Muscle layer of colon (tissue), 2 donors: ENCODE measurements at regions not wholly inside any gene's neighbourhood (a gene's known extent, or its start where the extent isn't known, plus 50 kb on each side); places are given as distances from the start of the nearest gene placed in this dataset.
"Not testable (repeated sequence)": the region's sequence is repeated elsewhere in the genome, so short reads cannot be mapped to it uniquely, and the experiment has no call there.

ENCODE experiments used
- H3K27ac ChIP-seq: one replicate; pipeline ENCODE4 v1.7.0; 2013; ENCODE audit warnings: low read depth, mild to moderate bottlenecking, low read length, moderate library complexity
- H3K27me3 ChIP-seq, 2 donors: one replicate each; pipeline ENCODE4 v1.7.0; 2013; ENCODE audit warnings: low read length in 2 of 2, mild to moderate bottlenecking in 2 of 2; ENCODE audit not compliant: insufficient read depth in 2 of 2, control insufficient read depth in 1 of 2
- H3K36me3 ChIP-seq: one replicate; pipeline ENCODE4 v1.7.0; 2013; ENCODE audit warnings: mild to moderate bottlenecking, low read length; ENCODE audit not compliant: insufficient read depth
- H3K4me1 ChIP-seq: one replicate; pipeline ENCODE4 v1.7.0; 2013; ENCODE audit warnings: mild to moderate bottlenecking, low read length; ENCODE audit not compliant: insufficient read depth
- H3K4me3 ChIP-seq, 2 donors: one replicate each; pipeline ENCODE4 v1.7.0; 2013; ENCODE audit warnings: low read length in 2 of 2, low read depth in 1 of 2, mild to moderate bottlenecking in 1 of 2, moderate library complexity in 1 of 2
- H3K9ac ChIP-seq: one replicate; pipeline ENCODE4 v1.7.0; 2013; ENCODE audit warnings: low read length
- H3K9me3 ChIP-seq: one replicate; pipeline ENCODE4 v1.7.0; 2013; ENCODE audit warnings: mild to moderate bottlenecking, low read length
- donor health status: abdominal sarcoma.
- donor health status: Adenocarcinoma of cecum.

DNA sequence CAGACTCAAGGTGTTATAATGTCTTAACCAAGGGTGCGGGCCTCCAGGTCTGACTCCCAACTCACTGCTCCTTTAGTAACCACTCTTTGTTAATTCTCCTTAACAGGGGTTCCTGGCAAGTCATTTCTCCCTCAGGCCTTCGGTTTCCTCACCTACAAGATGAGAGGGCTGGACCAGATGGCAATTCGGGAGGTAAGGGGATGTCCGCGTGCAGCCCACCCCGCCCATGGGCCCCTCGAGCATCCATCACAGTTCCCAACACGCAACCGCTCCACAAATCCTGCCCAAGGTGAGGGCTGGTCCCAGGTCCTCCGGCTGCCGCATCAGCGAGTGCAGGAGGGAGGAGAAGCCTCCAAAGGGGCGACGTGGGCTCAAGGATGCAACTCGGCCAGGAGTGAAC is 1667.9 kb downstream of the RPIA start:
- H3K9ac ChIP-seq, H3K9me3 ChIP-seq, H3K36me3 ChIP-seq, H3K27ac ChIP-seq, H3K4me3 ChIP-seq, H3K27me3 ChIP-seq, H3K4me1 ChIP-seq: not testable (repeated sequence)

DNA sequence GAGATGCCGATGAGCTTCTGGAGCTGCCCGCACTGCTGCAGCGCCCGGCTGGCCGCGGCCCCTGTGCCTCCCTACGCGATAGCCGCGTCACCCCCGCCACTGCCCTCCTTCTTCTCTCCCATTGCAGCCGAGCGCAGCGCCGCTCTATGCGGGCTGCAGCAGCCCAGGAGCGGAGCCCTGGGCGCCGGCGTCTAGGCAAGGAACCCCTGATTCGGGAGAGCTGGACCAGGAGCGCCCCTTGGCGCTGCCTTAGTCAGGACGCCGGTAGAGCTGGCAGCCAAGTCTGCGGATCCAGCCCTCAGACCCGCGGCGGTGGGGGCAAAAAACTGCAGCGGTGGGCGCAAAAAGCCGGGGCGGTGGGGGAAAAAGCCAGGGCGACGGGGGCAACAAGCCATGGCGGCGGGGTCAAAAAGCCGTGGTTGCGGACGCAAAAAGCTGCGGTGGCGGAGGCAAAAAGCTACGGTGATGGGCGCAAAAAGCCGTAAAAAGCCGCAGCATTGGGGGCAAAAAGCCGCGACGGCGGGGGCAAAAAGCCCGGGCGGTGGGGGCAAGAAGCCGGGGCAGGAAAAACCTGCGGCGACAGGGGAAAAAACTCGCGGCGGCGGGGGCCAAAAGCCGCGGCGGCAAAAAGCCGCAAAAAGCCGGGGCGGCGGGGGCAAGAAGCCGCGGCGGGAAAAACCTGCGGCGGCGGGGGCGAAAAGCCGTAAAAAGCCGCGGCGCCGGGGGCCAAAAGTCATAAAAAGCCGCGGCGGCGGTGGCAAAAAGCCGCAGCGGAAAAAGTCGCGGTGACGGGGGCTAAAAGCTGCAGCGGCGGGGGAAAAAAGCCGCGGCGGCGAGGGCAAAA is 1668.6 kb downstream of the RPIA start:
- not testable (repeated sequence) for H3K9me3 ChIP-seq, H3K27me3 ChIP-seq, H3K36me3 ChIP-seq, H3K9ac ChIP-seq, H3K4me1 ChIP-seq, H3K4me3 ChIP-seq, H3K27ac ChIP-seq

GRCh38 chr2:90360731-90361035 is 1669.2 kb downstream of the RPIA start:
- not testable (repeated sequence) for H3K27ac ChIP-seq, H3K27me3 ChIP-seq, H3K9me3 ChIP-seq, H3K9ac ChIP-seq, H3K4me1 ChIP-seq, H3K36me3 ChIP-seq, H3K4me3 ChIP-seq
